Lower leg skin (tissue), 4 donors: ENCODE measurements at regions not wholly inside any gene's neighbourhood (a gene's known extent, or its start where the extent isn't known, plus 50 kb on each side); places are given as distances from the start of the nearest gene placed in this dataset.

Source experiments
- DNase-seq, 2 donors: peaks; one replicate each; pipeline ENCODE4 v3.0.0-alpha.2; 2019; ENCODE audit warnings: low spot score in 2 of 2
- H3K4me3 ChIP-seq: fragments of 200-600 bp; sonication (generic); 2 replicates; pipeline ENCODE4 v1.5.1; 2017; ENCODE audit warnings: mild to moderate bottlenecking, low read depth; ENCODE audit not compliant: poor library complexity, severe bottlenecking
- POLR2A ChIP-seq, 2 donors: fragments of 450-650 bp; IDR thresholded peaks; one replicate each; pipeline ENCODE4 v1.6.1; 2016 to 2017; ENCODE audit warnings: antibody characterized with exemption in 2 of 2, mild to moderate bottlenecking in 1 of 2, moderate library complexity in 1 of 2
- WGBS, 2 donors: methylation state at CpG; one replicate each; pipeline ENCODE4 v1.1.5; 2018; 5-methylcytosine and 5-hydroxymethylcytosine counted together
- intact Hi-C: fragments of 100-400 bp; cut with DNase I; formaldehyde crosslinking; loops from one replicate; pipeline ENCODE4 v1.15.0; 2023; ENCODE audit warnings: low total_unique reads
- TF ChIP-seq, protein P1 (sequence below), 3 donors: fragments of 450-650 bp; IDR thresholded peaks; one replicate each; pipeline ENCODE4 v1.5.1; 2016; ENCODE audit warnings: antibody characterized with exemption in 3 of 3, mild to moderate bottlenecking in 3 of 3, moderate library complexity in 2 of 3

GRCh38 chr11:30811226-30811755 is 225.1 kb upstream of the MPPED2 start:
- 90 to 91% methylated on average over 2 of the region's 2 CpGs for WGBS, 2 donors
- no peak overlapping the region for H3K4me3 ChIP-seq
- intact Hi-C loops: no loop called here
- DNase-seq: no peak
- TF ChIP-seq, protein P1, sequence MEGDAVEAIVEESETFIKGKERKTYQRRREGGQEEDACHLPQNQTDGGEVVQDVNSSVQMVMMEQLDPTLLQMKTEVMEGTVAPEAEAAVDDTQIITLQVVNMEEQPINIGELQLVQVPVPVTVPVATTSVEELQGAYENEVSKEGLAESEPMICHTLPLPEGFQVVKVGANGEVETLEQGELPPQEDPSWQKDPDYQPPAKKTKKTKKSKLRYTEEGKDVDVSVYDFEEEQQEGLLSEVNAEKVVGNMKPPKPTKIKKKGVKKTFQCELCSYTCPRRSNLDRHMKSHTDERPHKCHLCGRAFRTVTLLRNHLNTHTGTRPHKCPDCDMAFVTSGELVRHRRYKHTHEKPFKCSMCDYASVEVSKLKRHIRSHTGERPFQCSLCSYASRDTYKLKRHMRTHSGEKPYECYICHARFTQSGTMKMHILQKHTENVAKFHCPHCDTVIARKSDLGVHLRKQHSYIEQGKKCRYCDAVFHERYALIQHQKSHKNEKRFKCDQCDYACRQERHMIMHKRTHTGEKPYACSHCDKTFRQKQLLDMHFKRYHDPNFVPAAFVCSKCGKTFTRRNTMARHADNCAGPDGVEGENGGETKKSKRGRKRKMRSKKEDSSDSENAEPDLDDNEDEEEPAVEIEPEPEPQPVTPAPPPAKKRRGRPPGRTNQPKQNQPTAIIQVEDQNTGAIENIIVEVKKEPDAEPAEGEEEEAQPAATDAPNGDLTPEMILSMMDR (IDR thresholded peaks at IDR 0.05): no peak
- TF ChIP-seq POLR2A (IDR thresholded peaks at IDR 0.05): no peak

DNA sequence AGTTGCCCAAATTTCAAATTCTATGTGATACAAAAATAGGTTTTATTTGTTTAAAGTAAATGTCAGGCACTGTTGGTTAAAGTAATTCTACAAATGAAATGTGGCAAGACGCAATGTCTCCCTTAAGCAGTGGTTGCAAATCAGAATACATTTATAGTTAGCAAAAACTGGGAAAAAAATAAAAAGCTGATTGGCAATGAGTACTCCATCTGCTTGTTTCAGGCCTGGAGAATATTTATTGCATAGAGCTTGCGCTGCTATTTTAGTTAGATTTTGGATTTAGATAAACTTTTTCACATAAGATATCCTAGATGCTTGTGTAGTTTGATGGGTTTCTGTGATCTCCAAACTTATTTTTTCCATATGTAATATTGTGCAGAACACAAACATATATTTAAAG is 224.0 kb upstream of the MPPED2 start:
- WGBS, 2 donors: 79 to 87% methylated on average over 2 of the region's 2 CpGs

DNA sequence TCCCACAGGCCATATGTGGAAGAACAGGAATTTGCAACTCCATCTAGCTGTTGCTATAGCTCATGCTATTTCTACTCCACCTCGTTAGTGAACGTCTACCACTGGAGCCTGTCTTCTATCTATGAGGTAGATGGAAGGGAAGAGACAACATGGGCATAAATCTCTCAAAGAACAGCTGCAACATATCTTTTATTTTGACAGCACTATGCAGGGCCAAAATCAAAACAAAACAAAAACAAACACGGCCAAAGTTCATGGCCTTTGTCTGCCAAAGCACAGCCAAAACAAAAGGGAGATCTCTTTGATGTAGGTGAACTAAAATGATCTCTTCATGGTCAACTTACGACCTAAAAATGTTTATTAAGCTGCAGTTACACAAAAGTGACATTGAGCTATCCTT is 215.2 kb upstream of the MPPED2 start:
- H3K4me3 ChIP-seq: no peak overlapping the region
- intact Hi-C loops: no loop called here
- no peak for TF ChIP-seq POLR2A (IDR thresholded peaks at IDR 0.05)
- TF ChIP-seq, protein P1 (IDR thresholded peaks at IDR 0.05): no peak
- DNase-seq: no peak
- WGBS, 2 donors: 46 to 55% methylated on average over 4 of the region's 4 CpGs

More for the DNA sequence above, 224.0 kb upstream of the MPPED2 start:
- intact Hi-C loops: no loop called here
- no peak for DNase-seq
- TF ChIP-seq, protein P1 (IDR thresholded peaks at IDR 0.05): no peak
- TF ChIP-seq POLR2A (IDR thresholded peaks at IDR 0.05): no peak
- no peak overlapping the region for H3K4me3 ChIP-seq

- no peak overlapping the region for H3K4me3 ChIP-seq
- intact Hi-C loops: no loop called here
- TF ChIP-seq POLR2A (IDR thresholded peaks at IDR 0.05): no peak
- TF ChIP-seq, protein P1 (IDR thresholded peaks at IDR 0.05): no peak
- DNase-seq: no peak
These were observed 214.8 kb upstream of the MPPED2 start for GRCh38 chr11:30800904-30801303.

DNA sequence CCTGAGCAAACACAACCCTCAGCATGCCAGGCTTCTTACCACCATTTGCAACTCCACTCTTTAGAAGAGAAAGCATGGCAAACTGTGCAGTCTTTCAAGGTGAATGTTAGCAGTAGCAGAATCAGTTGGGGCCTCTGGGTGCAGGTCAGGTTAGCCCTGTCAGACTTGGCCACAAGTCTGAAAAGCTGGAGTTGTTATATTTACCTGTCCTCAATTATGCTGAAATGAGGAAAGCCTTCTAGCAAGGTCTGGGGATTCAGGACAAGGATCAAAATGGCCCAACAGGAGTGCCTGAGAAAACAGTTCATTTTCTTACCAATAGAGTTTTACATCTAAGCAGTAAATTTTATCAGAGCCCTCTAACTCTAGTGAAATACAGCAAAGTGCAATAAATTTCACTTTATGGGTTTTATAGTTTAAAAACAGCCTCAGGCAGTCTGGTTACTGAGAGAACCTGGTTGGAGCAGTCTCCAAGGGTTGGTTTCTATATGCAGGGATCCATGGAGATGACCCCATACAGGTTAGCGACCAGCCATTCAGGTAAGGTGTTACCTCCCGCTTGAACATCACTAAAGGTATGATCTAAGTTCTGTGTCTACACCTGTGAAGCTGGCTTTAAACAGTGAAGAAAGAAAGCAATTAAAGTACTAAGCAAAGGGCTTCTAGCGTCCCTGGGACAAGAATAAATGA is 212.5 kb upstream of the MPPED2 start:
- H3K4me3 ChIP-seq: no peak overlapping the region
- 79% methylated on average over 3 of the region's 3 CpGs for WGBS, 2 donors
- DNase-seq: no peak
- intact Hi-C loops: no loop called here
- TF ChIP-seq POLR2A (IDR thresholded peaks at IDR 0.05): no peak
- TF ChIP-seq, protein P1 (IDR thresholded peaks at IDR 0.05): no peak

- intact Hi-C loops: no loop called here
- 55 to 59% methylated on average over 4 of the region's 4 CpGs for WGBS, 2 donors
- H3K4me3 ChIP-seq: no peak overlapping the region
- no peak for DNase-seq
- TF ChIP-seq POLR2A (IDR thresholded peaks at IDR 0.05): no peak
- TF ChIP-seq, protein P1 (IDR thresholded peaks at IDR 0.05): no peak
These were observed 203.1 kb upstream of the MPPED2 start for GRCh38 chr11:30789270-30789669.
